ENCODE measurements at regions not wholly inside any gene's neighbourhood (a gene's known extent, or its start where the extent isn't known, plus 50 kb on each side); places are given as distances from the start of the nearest gene placed in this dataset.

GRCh38 chr2:5368263-5368662, 323.9 kb upstream of the SOX11 start:
- no peak overlapping the region for H3K4me3 ChIP-seq (ENCODE audit: low read depth, low read length)

GRCh38 chr2:5369510-5369909, 322.7 kb upstream of the SOX11 start:
- no peak overlapping the region for H3K4me3 ChIP-seq (ENCODE audit: low read depth, low read length)

DNA sequence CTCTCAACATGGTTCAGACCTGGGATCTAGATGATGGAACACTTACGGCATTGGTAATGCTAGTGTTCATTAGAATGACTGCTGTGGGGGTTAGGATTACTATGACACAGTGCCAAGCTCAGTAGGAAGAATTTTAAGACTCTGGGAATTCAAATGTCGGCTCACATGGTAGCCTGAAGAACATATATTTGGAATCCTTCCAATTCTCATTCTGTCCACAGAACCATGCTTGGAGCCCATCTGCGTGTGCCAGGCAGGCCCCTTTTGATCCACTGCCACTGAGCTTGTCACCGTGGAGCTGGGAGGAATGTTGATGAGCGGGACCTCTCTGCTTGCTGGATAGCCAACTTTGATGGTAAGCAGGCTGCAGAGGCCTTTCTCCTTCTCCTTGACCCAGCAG, 322.0 kb upstream of the SOX11 start:
- H3K4me3 ChIP-seq (ENCODE audit: low read depth, low read length), result no peak overlapping the region

GRCh38 chr2:5372141-5372540, 320.0 kb upstream of the SOX11 start:
- H3K4me3 ChIP-seq (ENCODE audit: low read depth, low read length), result no peak overlapping the region

- peak overlapping the region; percentile 5 for H3K4me3 ChIP-seq (ENCODE audit: low read depth, low read length)
Observed at GRCh38 chr2:5373200-5373599, 319.0 kb upstream of the SOX11 start.

DNA sequence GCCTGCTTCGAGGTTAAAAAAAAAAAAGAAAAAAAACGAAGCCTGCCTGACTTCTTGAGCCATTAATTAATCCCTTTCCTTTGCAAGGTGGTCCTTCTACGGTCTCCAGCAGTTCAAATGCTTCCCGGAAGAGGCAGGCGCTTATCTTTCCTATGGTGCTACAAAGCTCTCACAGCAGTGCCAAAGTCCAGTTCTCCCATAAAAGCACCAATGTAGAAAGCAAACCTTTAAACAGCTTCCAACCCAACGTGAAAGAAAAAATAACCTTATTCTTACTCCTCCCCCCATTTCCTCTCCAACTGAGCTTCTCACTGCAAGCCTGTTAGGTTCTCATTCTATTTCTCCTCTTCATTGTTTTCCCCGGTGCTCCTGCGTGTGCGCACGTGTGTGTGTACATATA, 317.4 kb upstream of the SOX11 start:
- H3K4me3 ChIP-seq (ENCODE audit: low read depth, low read length), result no peak overlapping the region

DNA sequence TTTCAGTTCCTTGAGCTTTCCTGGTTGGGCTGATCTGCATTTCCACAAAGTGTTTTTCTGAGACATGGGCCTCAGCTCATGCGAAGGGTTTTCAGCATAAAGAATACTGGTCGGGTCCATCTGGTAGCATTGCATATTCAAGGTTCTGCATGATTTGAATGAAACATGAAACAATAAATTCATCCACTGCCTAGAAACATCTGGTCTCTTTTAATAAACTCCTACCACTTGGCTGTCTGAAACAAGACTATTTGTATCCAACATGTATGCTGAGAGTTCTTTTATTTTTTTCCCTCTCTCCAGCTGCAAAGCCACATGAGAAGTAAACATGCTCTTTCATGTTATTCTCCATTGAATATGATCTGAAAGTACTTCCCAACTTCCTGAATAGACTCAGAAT, 314.9 kb upstream of the SOX11 start:
- no peak overlapping the region for H3K4me3 ChIP-seq (ENCODE audit: low read depth, low read length)

- H3K4me3 ChIP-seq (ENCODE audit: low read depth, low read length), result no peak overlapping the region
Observed at GRCh38 chr2:5379811-5380210, 312.4 kb upstream of the SOX11 start.

DNA sequence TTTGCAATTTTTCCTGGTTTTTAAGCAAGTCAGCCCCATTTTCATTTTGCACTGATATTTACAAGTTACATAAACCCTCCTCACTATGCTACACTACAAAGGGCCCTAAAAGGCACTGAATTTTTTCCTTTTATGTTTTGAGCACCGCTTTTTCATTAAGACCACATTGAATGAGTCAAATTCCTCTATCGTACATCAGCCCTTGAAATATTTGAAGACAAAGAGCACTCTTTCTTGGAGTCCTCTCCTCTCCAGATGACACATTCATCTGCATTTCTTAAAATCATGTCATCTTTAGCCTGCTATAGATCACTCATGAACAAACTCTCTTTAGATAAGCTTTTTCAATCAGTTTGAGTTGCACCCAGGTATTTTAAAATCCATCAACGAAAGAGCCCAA, 306.6 kb upstream of the SOX11 start:
- H3K4me3 ChIP-seq (ENCODE audit: low read depth, low read length), result no peak overlapping the region

DNA sequence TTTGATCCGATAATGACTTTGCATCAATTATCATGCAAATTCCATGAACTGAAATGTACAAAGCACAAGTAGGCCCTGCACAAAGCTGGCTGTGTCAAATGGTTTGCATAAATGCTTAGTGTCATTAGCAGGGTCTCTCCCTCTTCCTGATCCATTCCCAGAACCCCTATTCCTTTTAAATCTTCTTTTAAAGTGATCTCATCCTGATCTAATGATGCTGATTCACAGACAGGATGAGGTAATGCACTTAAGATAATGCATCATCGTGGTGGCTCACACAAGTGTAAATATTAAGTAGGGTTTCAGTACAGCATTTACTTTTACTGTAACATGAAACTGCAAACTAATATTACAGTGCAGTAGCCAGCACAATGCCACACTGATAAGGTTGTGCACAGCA, 304.8 kb upstream of the SOX11 start:
- H3K4me3 ChIP-seq (ENCODE audit: low read depth, low read length), result no peak overlapping the region

- no peak overlapping the region for H3K4me3 ChIP-seq (ENCODE audit: low read depth, low read length)
Observed at GRCh38 chr2:5389740-5390139, 302.4 kb upstream of the SOX11 start.

DNA sequence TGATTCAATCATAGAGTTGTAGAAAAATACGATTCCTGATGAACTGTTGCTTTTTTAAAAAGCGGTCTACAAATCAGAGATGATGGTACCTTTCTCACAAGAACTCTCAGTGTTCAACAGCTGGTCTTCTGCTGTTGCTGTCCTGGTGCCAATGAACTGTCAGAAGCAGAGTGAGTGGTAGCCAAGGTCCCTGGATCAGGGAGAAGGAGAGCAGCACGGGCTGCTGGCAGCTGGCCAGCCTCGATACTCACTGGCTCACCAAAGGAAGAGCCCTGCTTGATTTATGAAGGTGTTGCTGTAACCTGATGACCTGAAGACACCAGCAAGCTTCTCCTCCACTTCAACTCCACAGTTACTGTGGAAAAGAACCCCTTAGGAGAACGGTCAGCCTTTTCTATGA, 300.8 kb upstream of the SOX11 start:
- no peak overlapping the region for H3K4me3 ChIP-seq (ENCODE audit: low read depth, low read length)

DNA sequence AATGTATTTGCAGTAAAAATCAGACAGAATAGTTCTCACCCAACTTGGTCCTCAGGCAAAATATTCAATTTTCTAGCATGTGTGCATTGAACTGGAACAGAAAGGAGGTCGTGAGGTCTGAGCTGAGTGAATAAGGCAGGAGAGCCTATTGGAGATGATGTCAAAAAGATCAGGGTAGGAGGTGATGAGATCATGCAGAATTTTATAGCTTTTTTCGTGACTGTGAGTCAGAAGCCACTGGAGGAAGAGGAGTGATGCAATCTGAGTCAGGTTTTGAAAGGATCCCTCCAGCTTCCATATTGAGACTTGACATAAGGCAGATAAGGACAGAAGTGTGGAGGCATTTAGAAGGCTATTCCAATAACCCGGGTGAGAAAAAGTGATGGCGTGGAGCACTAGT, 299.5 kb upstream of the SOX11 start:
- H3K4me3 ChIP-seq (ENCODE audit: low read depth, low read length), result no peak overlapping the region

- H3K4me3 ChIP-seq (ENCODE audit: low read depth, low read length), result no peak overlapping the region
Observed at GRCh38 chr2:5393474-5393873, 298.7 kb upstream of the SOX11 start.

DNA sequence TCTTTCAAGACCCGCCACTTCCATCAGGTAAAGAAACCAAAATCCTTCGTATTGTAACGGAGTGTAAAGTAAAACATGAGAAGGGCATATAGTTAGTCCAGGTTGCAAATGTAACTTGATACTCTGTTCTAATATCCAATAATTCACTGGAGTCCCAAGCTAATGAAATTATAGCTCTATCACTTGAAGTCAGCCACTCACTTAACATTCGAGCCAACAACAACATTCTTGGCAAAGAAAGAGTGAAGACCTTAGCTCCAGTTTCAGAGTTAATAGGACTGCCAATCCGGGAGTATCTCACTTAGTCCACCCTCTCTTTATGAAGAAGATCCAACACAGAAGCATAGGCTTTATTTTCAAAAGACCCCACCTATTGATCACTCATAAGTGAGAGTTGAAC, 298.0 kb upstream of the SOX11 start:
- H3K4me3 ChIP-seq (ENCODE audit: low read depth, low read length), result no peak overlapping the region

- H3K4me3 ChIP-seq (ENCODE audit: low read depth, low read length), result no peak overlapping the region
Observed at GRCh38 chr2:5401115-5401657, 291.0 kb upstream of the SOX11 start.

DNA sequence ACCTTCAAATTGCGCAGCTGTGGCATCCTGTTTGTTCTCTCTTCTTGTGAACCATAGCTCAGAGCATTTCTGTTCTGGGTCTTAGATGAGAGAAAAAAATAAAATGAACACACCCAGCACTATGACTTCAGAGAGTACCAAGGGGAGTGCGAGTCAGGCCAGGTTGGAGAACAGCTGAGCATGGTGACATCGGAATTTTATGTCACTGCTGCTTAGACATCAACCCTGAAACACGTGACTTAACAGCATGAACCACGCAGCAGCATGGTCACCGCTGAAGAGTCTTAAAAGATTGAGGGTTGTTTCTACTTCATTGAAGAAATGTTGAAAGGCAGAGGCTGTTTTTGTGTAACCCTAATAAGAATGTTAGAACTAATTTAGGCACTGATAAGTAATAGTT, 288.8 kb upstream of the SOX11 start:
- H3K4me3 ChIP-seq (ENCODE audit: low read depth, low read length), result no peak overlapping the region

GRCh38 chr2:5409898-5410381, 282.2 kb upstream of the SOX11 start:
- no peak overlapping the region for H3K4me3 ChIP-seq (ENCODE audit: low read depth, low read length)

- H3K4me3 ChIP-seq (ENCODE audit: low read depth, low read length), result no peak overlapping the region
Observed at GRCh38 chr2:5410991-5411700, 281.0 kb upstream of the SOX11 start.

DNA sequence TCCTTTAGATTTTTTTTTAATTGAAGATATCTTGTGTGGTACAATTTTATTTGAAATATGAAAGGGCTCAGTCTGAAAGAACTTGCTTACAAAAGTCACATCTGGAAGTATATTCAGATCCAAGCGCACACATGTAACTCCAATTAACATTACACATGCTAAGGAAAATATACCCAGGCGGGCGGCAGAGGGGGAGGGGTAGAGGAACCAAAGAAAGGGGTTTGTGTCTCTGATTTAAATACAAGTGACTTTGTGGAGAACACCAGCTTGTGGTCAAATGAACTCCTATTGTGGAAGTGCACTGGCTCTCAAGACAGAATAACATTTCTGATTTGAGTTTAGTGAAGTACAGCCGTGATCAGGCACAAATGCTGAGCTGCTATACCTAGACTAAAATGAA, 280.2 kb upstream of the SOX11 start:
- H3K4me3 ChIP-seq (ENCODE audit: low read depth, low read length), result no peak overlapping the region

DNA sequence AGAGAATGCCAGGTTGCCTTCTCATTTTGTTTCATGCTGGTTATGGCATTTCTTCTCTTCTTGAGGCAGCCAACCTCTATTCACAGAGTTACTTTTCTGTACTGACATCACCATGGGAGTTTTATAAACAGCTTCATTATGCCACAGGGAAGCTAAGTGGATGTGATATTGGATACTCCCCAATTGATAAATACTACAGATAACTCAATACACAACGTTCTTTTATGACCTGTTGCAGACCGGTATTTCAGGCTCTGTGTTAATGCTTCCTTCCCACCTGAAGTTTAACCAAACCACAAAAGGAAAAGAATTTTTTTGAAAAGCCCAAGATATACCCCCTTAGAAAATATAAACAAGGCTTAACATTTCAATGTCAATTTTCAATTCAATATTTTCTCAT, 258.3 kb upstream of the SOX11 start:
- no peak overlapping the region for H3K4me3 ChIP-seq (ENCODE audit: low read depth, low read length)

DNA sequence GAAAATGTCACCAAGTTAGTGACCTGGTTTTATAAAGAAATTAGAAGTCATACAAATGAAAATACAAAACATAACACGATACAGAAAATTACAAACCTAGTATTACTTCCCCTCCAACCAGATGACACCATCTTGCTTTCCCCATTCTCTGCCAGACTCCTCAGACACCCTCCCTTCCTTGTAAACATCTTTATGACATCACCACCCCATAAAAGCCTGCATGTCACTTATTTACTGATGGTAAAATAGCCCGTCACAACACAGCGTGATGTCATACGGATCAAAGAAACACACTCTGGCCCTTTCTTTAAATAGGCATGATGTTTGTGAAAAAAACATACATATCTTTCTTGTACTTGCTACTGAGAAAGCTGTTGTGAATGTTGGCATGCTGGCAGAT, 254.8 kb upstream of the SOX11 start:
- no peak overlapping the region for H3K4me3 ChIP-seq (ENCODE audit: low read depth, low read length)

DNA sequence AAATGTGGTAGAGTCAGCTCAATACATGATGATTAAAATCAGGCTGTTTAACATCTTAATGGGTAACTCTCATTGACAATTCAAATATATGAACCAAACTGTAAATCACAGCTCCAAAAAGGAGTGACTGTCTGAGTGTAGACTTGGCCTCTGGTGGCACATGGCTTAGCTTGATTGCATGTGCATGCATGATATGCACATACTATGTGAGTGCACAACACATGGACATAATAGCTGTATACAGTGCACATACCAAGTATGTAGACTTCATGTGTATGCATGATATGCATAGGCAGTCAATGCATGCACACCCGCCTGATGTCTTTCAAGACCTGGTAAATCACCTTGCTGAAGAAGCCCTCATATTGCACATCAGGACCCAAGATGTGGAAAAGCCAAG, 252.0 kb upstream of the SOX11 start:
- H3K4me3 ChIP-seq (ENCODE audit: low read depth, low read length), result no peak overlapping the region
